Panc1 (cell line): ENCODE measurements at regions not wholly inside any gene's neighbourhood (a gene's known extent, or its start where the extent isn't known, plus 50 kb on each side); places are given as distances from the start of the nearest gene placed in this dataset.

Source experiments
- ATAC-seq: fragments of 200-7000 bp; cut with Tn5 transposase; 2 replicates; pipeline ENCODE4 v1.9.1; 2020; ENCODE audit warnings: mild to moderate bottlenecking, moderate library complexity
- BruUV-seq: library from RNA; stranded (reverse); fragments of 400-500 nt; replicated peaks from 2 replicates; lab custom pipeline; 2021; lab: Mats Ljungman, UMichigan
- CTCF ChIA-PET: fragments of 300-600 bp; sonication (Branson Sonifier 250); formaldehyde crosslinking; loops from one replicate; lab custom pipeline; 2022; ENCODE audit warnings: antibody characterized with exemption; lab: Charles Lee
- POLR2A ChIA-PET: fragments of 300-600 bp; sonication (Branson Sonifier 250); formaldehyde crosslinking; loops from one replicate; lab custom pipeline; 2022; ENCODE audit warnings: antibody characterized with exemption; lab: Charles Lee
- DNase-seq: peaks from one replicate; pipeline ENCODE4 v3.0.0-alpha.2; 2010; ENCODE audit warnings: low read depth, low spot score
- H3K27ac ChIP-seq: 2 replicates; pipeline ENCODE4 v1.5.1; 2011; ENCODE audit warnings: mild to moderate bottlenecking, low read length, inconsistent platforms
- H3K27me3 ChIP-seq: fragments of 200-500 bp; sonication (Bioruptor generic); 2 replicates; pipeline ENCODE4 v1.6.0; 2014; ENCODE audit warnings: low read length, inconsistent platforms; ENCODE audit not compliant: control insufficient read depth, insufficient read depth
- H3K36me3 ChIP-seq: fragments of 200-500 bp; sonication (Bioruptor generic); 2 replicates; pipeline ENCODE4 v1.5.1; 2014; ENCODE audit warnings: inconsistent platforms, mild to moderate bottlenecking, low read length, moderate library complexity; ENCODE audit not compliant: control insufficient read depth, insufficient read depth
- H3K4me1 ChIP-seq: 2 replicates; pipeline ENCODE4 v1.5.1; 2011; ENCODE audit warnings: inconsistent platforms, mild to moderate bottlenecking, low read length, moderate library complexity; ENCODE audit not compliant: control insufficient read depth, insufficient read depth
- H3K4me3 ChIP-seq, 2 experiments: 2 replicates each; pipeline ENCODE4 v1.5.1; 2011 to 2012; ENCODE audit warnings: low read depth in 2 of 2, low read length in 2 of 2, mild to moderate bottlenecking in 2 of 2, inconsistent platforms in 1 of 2, moderate library complexity in 1 of 2
- H3K9me3 ChIP-seq: fragments of 200-500 bp; sonication (Bioruptor generic); 2 replicates; pipeline ENCODE4 v1.5.1; 2014; ENCODE audit warnings: low read depth, mild to moderate bottlenecking, inconsistent platforms, low read length, moderate library complexity; ENCODE audit not compliant: control insufficient read depth, insufficient read depth
- CTCF ChIP-seq: fragments of 450-650 bp; IDR thresholded peaks from 2 replicates; pipeline ENCODE4 v1.5.1; 2017; ENCODE audit warnings: mild to moderate bottlenecking
- POLR2AphosphoS5 ChIP-seq: IDR thresholded peaks from 2 replicates; pipeline ENCODE4 v1.6.1; 2012; ENCODE audit warnings: mild to moderate bottlenecking, low read depth, low read length, moderate library complexity
- REST ChIP-seq, 2 experiments: IDR thresholded peaks; 2 replicates each; pipeline ENCODE4 v1.6.1; 2011 to 2012; ENCODE audit warnings: low read depth in 2 of 2, control low read depth in 1 of 2, low read length in 1 of 2, mild to moderate bottlenecking in 1 of 2, moderate library complexity in 1 of 2; ENCODE audit not compliant: insufficient read depth in 1 of 2
- SIN3A ChIP-seq: IDR thresholded peaks from 2 replicates; pipeline ENCODE4 v1.6.1; 2012; ENCODE audit warnings: low read depth, mild to moderate bottlenecking, low read length, moderate library complexity, borderline replicate concordance; ENCODE audit not compliant: insufficient read depth
- TCF7L2 ChIP-seq: IDR thresholded peaks from 2 replicates; pipeline ENCODE4 v1.6.1; 2011; ENCODE audit warnings: mild to moderate bottlenecking, low read depth, low read length, inconsistent platforms
- in situ Hi-C: cut with HindIII; loops from 2 replicates; pipeline ENCODE4 v1.10.0; 2016; ENCODE audit warnings: low sequenced_read_pairs, low pct_unique_long_range_greater_than_20kb
- intact Hi-C: fragments of 100-400 bp; cut with micrococcal nuclease; formaldehyde crosslinking; loops from one replicate; pipeline ENCODE4 v1.10.0; 2022; ENCODE audit not compliant: unreplicated experiment

- peaks cover 8% of the 10 kb centered on the region for H3K27me3 ChIP-seq
- TF ChIP-seq TCF7L2 = no peak
- no peak for TF ChIP-seq REST (IDR thresholded peaks at IDR 0.05; ENCODE audit: insufficient read depth in 1 of 2, low read depth in 2 of 2, low read length in 1 of 2)
- no peak for TF ChIP-seq SIN3A
- no peak for TF ChIP-seq CTCF
- TF ChIP-seq POLR2AphosphoS5 = no peak
- no peaks in the 10 kb centered on the region for H3K36me3 ChIP-seq
- H3K4me3 ChIP-seq = no peak overlapping the region
- H3K27ac ChIP-seq = no peak overlapping the region
- CTCF ChIA-PET = no interaction called here
- H3K4me1 ChIP-seq = no peaks in the 10 kb centered on the region
- no peaks in the 10 kb centered on the region for H3K9me3 ChIP-seq
- in situ Hi-C loops (no loop called here), intact Hi-C loops (no loop called here)
- ATAC-seq = no peak
- DNase-seq = no peak
- no TSS peak for BruUV-seq
- POLR2A ChIA-PET = no interaction called here
These were observed 73.3 kb upstream of the CHD6 start for GRCh38 chr20:41691443-41691842.

- Histone ChIP-seq H3K4me1 (no peaks in the 10 kb centered on the region), H3K4me3 (no peak overlapping the region), H3K27ac (no peak overlapping the region), H3K36me3 (no peaks in the 10 kb centered on the region), H3K27me3 (peaks cover 8% of the 10 kb centered on the region), H3K9me3 (no peaks in the 10 kb centered on the region)
- intact Hi-C loops (no loop called here), in situ Hi-C loops (no loop called here)
- ChIA-PET POLR2A (no interaction called here), CTCF (interaction anchor here (0.6 kb wide), 1 partner anchor 75 kb away, joined by 4 read pairs; no protein-coding TSS in a partner anchor)
- no peak for TF ChIP-seq REST (IDR thresholded peaks at IDR 0.05; ENCODE audit: insufficient read depth in 1 of 2, low read depth in 2 of 2, low read length in 1 of 2)
- TF ChIP-seq CTCF = no peak
- no peak for TF ChIP-seq POLR2AphosphoS5
- TF ChIP-seq TCF7L2 = no peak
- TF ChIP-seq SIN3A = no peak
- ATAC-seq = no peak
- no peak for DNase-seq
- no TSS peak for BruUV-seq
These were observed 72.5 kb upstream of the CHD6 start for GRCh38 chr20:41690702-41691101.
